ENCODE measurements at regions not wholly inside any gene's neighbourhood (a gene's known extent, or its start where the extent isn't known, plus 50 kb on each side); places are given as distances from the start of the nearest gene placed in this dataset.

DNA sequence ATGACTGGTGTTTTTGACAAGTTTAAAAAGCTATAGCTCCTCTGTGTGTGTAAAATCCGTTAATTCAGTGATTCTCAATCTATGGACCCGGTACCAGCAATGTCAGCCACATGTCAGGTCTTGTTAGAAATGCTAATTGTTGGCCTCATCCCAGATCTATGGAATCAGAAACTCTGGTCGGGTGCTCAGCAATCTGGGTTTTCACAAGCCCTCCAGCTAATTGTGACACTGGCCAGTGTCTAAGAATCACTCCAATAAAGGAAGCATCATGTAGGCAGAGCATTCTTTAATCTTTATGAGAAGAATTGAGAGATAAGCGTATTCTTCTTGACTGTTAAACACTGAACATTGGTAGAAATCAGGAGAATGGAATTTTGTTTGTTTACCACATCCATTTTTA is 1498.2 kb upstream of the TENM3 start:
- 67 to 75% methylated on average over 4 of the region's 4 CpGs for WGBS, 2 donors
- Histone ChIP-seq H3K4me3 (replicated peaks in 1 of 3) (no peak overlapping the region), H3K27me3 (no peaks in the 10 kb centered on the region), H3K4me1 (no peaks in the 10 kb centered on the region), H3K9me3 (no peaks in the 10 kb centered on the region), H3K36me3 (no peaks in the 10 kb centered on the region), H3K27ac (no peak overlapping the region)
- no peak for DNase-seq
- no peak for TF ChIP-seq POLR2A (IDR thresholded peaks at IDR 0.05)
- TF ChIP-seq, protein P1, sequence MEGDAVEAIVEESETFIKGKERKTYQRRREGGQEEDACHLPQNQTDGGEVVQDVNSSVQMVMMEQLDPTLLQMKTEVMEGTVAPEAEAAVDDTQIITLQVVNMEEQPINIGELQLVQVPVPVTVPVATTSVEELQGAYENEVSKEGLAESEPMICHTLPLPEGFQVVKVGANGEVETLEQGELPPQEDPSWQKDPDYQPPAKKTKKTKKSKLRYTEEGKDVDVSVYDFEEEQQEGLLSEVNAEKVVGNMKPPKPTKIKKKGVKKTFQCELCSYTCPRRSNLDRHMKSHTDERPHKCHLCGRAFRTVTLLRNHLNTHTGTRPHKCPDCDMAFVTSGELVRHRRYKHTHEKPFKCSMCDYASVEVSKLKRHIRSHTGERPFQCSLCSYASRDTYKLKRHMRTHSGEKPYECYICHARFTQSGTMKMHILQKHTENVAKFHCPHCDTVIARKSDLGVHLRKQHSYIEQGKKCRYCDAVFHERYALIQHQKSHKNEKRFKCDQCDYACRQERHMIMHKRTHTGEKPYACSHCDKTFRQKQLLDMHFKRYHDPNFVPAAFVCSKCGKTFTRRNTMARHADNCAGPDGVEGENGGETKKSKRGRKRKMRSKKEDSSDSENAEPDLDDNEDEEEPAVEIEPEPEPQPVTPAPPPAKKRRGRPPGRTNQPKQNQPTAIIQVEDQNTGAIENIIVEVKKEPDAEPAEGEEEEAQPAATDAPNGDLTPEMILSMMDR (IDR thresholded peaks at IDR 0.05), result no peak
- intact Hi-C loops (cut with DNase I), result no loop called here

DNA sequence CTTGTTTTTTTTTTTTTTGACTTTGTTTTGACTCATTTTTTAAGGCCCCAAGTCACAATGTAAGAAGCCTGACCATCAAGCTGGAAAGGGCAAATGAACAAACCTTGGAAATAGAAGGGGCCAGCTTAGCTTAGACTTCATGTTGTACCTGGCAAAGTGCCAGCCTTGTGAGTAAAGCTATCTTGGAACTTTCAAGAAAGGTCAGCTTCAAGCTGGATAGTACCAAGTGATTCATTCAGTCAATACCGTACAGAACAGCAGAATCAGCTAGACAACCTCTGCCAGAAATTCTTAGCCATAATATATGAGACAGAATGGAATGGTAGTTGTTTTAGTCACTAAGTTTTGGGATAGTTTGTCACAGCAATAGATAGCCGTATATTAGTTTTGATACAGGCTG is 1492.2 kb upstream of the TENM3 start:
- 86 to 90% methylated on average over 2 of the region's 2 CpGs for WGBS, 2 donors
- DNase-seq, result no peak
- no peaks in the 10 kb centered on the region for H3K9me3 ChIP-seq
- intact Hi-C loops (cut with DNase I), result no loop called here
- H3K4me1 ChIP-seq, result no peaks in the 10 kb centered on the region
- no peaks in the 10 kb centered on the region for H3K36me3 ChIP-seq
- no peaks in the 10 kb centered on the region for H3K27me3 ChIP-seq
- TF ChIP-seq, protein P1 (IDR thresholded peaks at IDR 0.05), result no peak
- TF ChIP-seq POLR2A (IDR thresholded peaks at IDR 0.05), result no peak
- H3K4me3 ChIP-seq (replicated peaks in 1 of 3), result no peak overlapping the region
- H3K27ac ChIP-seq, result no peak overlapping the region

DNA sequence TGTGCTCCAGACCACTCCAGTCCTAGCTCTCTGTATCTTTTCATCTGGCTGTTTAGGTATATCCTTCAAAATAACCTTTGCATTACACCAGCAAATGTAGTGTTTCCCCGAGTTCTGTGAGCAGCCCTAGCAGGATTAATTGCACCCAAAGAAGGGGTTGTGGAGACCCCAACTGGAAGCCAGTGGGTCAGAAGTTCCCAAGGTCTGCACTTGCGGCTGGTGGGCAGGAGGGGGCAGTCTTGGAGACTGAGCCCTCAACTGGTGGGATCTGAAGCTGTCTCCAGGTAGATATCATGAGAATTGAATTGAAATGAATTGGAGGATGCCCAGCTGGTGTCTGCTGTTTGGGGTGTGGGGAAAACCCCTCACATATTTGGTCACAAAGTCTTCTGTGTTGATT is 1485.3 kb upstream of the TENM3 start:
- Histone ChIP-seq H3K9me3 (no peaks in the 10 kb centered on the region), H3K4me3 (replicated peaks in 1 of 3) (no peak overlapping the region), H3K27ac (no peak overlapping the region), H3K4me1 (no peaks in the 10 kb centered on the region), H3K27me3 (no peaks in the 10 kb centered on the region), H3K36me3 (no peaks in the 10 kb centered on the region)
- intact Hi-C loops (cut with DNase I), result no loop called here
- TF ChIP-seq POLR2A (IDR thresholded peaks at IDR 0.05), result no peak
- TF ChIP-seq, protein P1 (IDR thresholded peaks at IDR 0.05), result no peak
- WGBS, 2 donors, result 70 to 88% methylated on average over 2 of the region's 2 CpGs
- DNase-seq, result no peak

DNA sequence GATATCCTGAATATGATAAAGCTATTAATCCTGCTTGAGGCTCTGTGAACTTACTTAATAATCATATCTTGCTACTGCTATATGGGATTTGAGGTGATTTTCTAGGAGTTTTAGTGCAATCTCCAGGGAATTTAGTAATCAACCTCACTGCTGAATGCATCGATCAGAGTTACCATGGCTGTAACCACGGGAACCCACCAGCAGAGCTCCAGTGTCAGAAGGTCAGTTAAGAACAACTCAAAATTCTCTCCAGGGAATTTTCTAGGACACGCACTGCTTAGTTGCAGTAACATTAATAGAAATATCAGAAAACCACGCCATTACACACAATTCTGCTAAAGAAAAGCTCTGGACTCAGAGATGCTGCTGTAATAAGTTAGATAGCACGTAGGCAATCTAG is 1477.2 kb upstream of the TENM3 start:
- intact Hi-C loops (cut with DNase I), result no loop called here
- no peak overlapping the region for H3K4me3 ChIP-seq (replicated peaks in 1 of 3)
- 45 to 53% methylated on average over 5 of the region's 5 CpGs for WGBS, 2 donors

DNA sequence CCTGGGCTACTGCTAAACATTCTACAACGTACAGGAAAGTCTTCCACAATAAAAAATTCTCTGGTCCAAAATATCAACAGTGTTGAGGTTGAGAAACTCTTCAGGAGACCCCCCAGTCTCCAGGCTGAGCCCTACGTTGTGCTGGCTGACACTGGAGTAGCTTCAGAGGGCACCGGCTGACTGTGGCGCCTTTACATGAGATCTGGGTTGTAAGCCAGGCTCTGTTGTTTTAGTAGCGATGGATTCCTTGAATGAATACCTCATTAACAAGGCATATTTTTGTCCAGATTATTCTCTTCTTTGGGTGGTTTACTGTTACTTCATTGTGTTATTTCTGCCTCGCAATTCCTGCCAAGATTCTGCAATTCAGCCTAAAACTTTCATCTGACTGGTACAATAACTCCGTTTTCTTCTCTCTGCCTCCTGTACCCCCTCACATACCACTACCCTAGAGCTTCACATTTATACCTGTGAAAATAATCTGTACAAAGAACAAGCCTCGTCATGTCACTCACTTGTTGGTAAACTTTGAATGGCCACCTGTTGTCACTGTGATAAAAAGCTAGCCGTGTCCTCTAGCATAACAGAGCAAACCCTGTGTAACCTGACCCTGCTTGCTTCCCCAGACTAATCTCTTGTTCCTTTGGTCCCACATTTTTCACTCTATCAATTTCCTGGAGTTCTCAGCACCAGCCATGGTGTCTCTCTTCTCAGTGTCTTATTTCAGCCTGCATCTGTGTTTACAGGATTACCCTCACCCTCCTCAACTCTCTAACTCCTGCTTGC is 1476.1 kb upstream of the TENM3 start:
- 45 to 54% methylated on average over 9 of the region's 9 CpGs for WGBS, 2 donors
- H3K27ac ChIP-seq, result no peak overlapping the region
- no peak for DNase-seq
- no peaks in the 10 kb centered on the region for H3K27me3 ChIP-seq
- TF ChIP-seq, protein P1 (IDR thresholded peaks at IDR 0.05), result no peak
- no peak for TF ChIP-seq POLR2A (IDR thresholded peaks at IDR 0.05)
- H3K36me3 ChIP-seq, result no peaks in the 10 kb centered on the region
- no peaks in the 10 kb centered on the region for H3K4me1 ChIP-seq
- no peak overlapping the region for H3K4me3 ChIP-seq (replicated peaks in 1 of 3)
- intact Hi-C loops (cut with DNase I), result no loop called here
- H3K9me3 ChIP-seq, result no peaks in the 10 kb centered on the region

More for the DNA sequence above, 1477.2 kb upstream of the TENM3 start:
- Histone ChIP-seq H3K27ac (no peak overlapping the region), H3K9me3 (no peaks in the 10 kb centered on the region), H3K4me1 (no peaks in the 10 kb centered on the region), H3K36me3 (no peaks in the 10 kb centered on the region), H3K27me3 (no peaks in the 10 kb centered on the region)
- TF ChIP-seq, protein P1 (IDR thresholded peaks at IDR 0.05), result no peak
- no peak for TF ChIP-seq POLR2A (IDR thresholded peaks at IDR 0.05)
- no peak for DNase-seq
